NCI-H2227 treated with DMSO at 0.1 percent for 48 hours (cell line): ENCODE measurements at regions not wholly inside any gene's neighbourhood (a gene's known extent, or its start where the extent isn't known, plus 50 kb on each side); places are given as distances from the start of the nearest gene placed in this dataset.
"Not testable (repeated sequence)": the region's sequence is repeated elsewhere in the genome, so short reads cannot be mapped to it uniquely, and the experiment has no call there.

Experiments
- DNase-seq: peaks from one replicate; lab custom pipeline; 2025; lab: John Stamatoyannopoulos, UW

GRCh38 chr1:187715483-187715882, 886.7 kb downstream of the PLA2G4A start:
- no peak for DNase-seq

DNA sequence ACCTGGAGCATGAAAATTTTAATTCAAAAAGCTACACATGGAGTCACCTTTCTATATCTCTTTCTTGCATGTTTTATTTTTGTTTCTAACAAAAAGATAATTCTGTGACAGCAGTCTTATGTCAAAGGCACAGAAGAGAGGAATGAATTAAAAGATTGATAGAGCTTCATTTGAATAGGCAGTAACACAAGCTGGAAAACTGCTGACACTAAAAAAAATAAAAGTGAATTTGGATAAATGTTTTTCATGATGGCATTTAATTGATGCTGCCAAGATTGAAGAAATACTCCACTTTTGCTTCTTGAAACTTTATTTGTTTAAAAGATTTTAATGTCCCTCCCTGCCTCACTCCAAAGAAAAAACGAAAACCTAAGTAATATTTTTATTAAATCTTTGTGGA, 887.4 kb downstream of the PLA2G4A start:
- no peak for DNase-seq

DNA sequence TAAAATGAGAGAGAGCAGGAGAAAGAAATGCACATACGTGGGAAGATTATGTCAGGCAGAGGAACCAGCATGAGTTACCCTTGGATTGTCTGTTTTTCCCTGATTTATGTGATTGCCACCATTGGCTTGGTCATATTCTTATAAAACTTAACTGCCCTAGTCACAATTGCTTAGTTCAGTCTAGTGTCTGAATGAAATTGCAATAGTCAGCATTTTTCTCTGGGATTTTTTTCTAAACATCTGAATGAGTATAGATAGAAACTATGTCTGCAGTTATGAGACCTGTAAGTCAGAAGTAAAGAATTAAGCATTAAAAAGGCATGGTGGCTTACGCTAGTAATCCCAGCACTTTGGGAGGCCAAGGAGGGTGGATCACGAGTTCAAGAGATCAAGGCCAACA, 889.8 kb downstream of the PLA2G4A start:
- DNase-seq = no peak

DNA sequence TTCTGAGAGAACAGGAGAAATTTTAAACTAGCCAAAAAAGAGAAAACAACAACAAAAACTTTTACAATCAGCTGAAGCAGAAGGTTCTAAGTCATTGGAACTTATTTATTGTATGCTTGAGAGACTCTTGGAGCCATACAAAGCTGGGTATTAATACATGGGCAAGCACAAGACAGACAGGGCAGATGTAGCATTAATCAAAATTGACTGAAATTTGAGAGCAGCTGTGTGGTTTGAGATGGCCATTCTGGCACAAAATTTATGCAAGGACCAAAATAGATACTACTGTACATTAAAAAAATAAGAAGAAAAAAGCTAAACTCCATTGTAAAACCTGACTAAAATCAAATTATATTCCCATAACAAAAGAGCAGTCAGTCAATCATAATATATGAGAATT, 892.5 kb downstream of the PLA2G4A start:
- no peak for DNase-seq

DNA sequence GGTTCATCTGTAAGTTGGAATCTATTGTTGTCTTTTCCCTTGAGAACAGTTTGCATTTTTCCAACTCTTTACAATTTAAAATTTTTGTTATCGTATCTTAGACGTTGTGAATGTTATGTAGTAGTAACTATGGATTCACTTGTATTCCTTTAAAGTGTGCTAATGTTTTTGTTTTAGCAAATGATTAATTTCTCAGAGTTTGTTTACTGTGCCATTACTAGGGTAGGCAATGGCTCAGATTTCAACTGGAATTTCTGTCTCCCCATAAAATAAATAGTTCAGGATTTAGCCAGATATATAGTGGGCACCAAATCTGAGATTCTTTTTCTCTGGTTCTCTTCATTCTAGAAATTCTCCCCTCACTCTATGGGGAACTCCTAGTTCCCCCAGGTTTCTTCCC, 896.5 kb downstream of the PLA2G4A start:
- DNase-seq = no peak

DNA sequence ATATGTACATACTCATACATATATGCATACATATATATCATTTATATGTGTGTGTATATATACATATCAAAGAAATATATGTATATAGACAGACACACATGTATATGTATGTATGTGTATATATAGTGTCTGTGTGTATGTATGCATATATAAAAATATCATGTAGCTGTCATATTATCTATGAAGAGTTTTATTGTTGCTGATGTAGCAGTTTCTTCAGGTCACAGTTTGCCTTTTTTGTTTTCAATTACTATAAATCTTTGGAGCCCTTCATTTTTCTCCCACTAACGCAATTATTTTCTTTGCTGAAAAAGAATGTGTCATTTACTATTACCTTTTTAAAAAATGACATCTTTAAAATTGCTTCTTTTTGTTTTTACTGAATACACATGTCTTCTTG, 904.5 kb downstream of the PLA2G4A start:
- DNase-seq = no peak

GRCh38 chr1:187734427-187734826, 905.7 kb downstream of the PLA2G4A start:
- no peak for DNase-seq

DNA sequence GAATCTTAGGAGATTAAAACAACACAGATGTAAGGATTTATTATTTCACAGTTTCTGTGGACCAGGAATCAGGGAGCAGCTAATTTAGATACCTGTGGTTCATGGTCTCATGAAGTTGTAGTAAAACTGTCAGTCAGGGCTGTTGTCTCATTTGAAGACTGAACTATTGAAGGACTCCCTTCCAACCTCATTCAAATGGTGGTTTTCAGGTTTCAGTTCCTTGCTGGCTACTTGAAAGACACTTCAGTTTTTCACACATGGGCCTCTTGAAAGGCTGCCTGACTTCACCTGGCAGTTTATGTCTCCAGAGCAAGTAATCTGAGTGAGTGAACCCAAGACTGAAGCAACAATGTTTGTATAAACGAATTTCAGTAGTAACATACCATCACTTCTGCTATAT, 915.9 kb downstream of the PLA2G4A start:
- DNase-seq = no peak

- no peak for DNase-seq
These were observed 926.8 kb downstream of the PLA2G4A start for GRCh38 chr1:187755536-187755935.

DNA sequence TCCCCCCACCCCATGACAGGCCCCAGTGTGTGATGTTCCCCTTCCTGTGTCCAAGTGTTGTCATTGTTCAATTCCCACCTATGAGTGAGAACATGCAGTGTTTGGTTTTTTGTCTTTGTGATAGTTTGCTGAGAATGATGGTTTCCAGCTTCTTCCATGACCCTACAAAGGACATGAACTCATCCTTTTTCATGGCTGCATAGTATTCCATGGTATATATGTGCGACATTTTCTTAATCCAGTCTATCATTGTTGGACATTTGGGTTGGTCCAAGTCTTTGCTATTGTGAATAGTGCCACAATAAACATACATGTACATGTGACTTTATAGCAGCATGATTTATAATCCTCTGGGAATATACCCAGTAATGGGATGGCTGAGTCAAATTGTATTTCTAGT, 927.9 kb downstream of the PLA2G4A start:
- DNase-seq = not testable (repeated sequence)

- DNase-seq = no peak
These were observed 931.1 kb downstream of the PLA2G4A start for GRCh38 chr1:187759825-187760333.

DNA sequence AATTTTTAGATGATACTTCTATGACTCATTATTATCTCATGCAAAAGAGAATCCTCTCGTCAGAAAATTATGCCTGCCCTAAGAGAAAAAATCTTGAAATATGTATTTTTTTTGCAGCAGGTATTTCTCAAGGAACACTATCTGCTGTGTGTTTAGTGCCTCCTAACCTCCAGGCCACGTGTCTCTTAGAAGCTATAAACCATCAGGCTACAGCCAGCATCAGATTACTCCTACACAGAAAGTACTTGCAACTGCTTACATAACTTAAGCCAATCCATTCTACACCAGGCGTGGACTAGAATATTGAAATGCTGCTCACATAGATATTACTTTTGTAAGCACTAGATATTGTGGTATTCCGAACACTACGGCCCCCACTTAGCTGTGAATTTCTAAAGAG, 933.4 kb downstream of the PLA2G4A start:
- no peak for DNase-seq

- no peak for DNase-seq
These were observed 934.7 kb downstream of the PLA2G4A start for GRCh38 chr1:187763465-187763864.

GRCh38 chr1:187763976-187764375, 935.2 kb downstream of the PLA2G4A start:
- DNase-seq = no peak

DNA sequence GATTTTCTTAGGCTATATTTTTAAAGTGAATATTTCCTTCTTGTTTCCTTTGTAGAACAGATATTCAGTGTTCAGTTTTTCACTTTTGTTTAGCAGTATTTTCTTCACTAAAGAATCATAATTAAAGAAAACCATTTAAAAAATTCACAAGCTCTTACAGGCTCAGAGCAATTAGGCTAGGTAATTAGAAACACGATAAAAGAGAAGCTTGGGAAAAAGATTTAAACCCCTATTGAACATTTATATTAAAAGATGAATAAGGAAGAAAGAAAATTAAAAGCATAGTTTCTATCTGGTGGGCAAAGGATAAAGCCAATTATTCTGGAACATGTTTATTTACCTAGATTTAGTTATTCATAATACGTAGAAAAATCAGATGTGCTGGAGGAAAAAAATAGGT, 942.6 kb downstream of the PLA2G4A start:
- no peak for DNase-seq

- DNase-seq = no peak
These were observed 944.4 kb downstream of the PLA2G4A start for GRCh38 chr1:187773168-187773567.

- DNase-seq = peak; percentile 24
These were observed 959.0 kb downstream of the PLA2G4A start for GRCh38 chr1:187787736-187788135.

DNA sequence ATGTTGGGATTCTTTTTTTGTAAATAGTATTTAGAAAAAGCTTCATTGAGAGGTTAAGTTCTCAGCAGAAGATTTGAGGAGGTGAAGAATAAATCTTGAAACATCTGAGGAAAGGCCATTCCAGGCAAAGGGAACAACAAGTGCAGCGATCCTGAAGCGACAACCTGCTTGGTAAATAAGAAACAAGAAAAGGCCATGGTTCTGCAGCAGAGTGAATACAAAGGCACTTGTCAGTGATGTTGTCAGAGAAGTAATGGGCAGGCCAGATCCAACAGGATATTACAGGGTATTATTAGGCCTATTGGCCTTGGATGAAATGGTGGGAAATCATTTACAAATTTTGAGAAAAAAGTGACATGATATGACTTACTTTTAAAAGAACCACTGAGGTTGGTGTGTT, 960.0 kb downstream of the PLA2G4A start:
- peak; percentile 69 for DNase-seq

GRCh38 chr1:187790724-187791123, 962.0 kb downstream of the PLA2G4A start:
- DNase-seq = no peak

GRCh38 chr1:187794561-187794960, 965.8 kb downstream of the PLA2G4A start:
- DNase-seq = no peak

- no peak for DNase-seq
These were observed 980.8 kb downstream of the PLA2G4A start for GRCh38 chr1:187809549-187809948.

DNA sequence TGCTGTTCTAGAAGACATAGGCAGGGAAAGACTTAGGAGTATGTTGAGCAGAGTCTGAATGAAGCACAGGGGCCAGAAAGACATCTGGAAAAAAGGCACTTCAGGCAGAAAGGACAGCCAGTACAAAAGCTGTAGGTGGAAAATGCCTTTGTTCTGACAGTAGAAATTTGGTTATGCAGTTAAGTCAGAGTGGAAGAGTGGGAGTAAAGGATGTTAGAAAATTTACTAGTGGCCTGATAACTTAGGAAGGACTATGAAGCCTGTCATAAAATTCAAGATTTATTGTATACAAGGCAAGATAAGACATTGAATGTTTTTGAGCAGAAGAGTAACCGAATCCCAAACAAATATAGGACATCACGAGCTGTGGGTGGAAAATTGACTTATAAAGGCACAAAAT, 987.9 kb downstream of the PLA2G4A start:
- DNase-seq = no peak

GRCh38 chr1:187817782-187818181, 989.0 kb downstream of the PLA2G4A start:
- DNase-seq = no peak

DNA sequence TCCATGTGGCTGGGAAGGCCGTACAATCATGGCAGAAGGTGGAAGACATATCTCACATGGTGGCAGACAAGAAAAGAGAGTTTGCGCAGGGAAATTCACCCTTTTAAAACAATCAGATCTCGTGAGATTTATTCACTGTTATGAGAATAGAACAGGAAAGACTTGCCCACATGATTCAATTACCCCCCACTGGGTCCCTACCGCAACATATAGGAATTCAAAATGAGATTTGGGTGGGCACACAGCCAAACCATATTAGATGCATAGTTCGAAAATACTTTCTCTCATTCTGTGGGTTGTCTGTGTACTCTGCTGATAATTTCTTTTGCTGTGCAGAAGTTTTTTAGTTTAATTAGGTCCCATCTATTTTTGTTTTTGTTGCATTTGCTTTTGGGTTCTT, 990.3 kb downstream of the PLA2G4A start:
- no peak for DNase-seq

GRCh38 chr1:187836557-187836956, 1007.8 kb downstream of the PLA2G4A start:
- no peak for DNase-seq
